Kidney (tissue), 13 donors: ENCODE measurements at regions not wholly inside any gene's neighbourhood (a gene's known extent, or its start where the extent isn't known, plus 50 kb on each side); places are given as distances from the start of the nearest gene placed in this dataset.

Experiments used
- DNase-seq, 5 donors: peaks; one replicate each; pipeline ENCODE4 v3.0.0-alpha.2; 2013 to 2020
- FAIRE-seq: peaks from 2 replicates; lab custom pipeline; 2012; peaks lifted over from hg19 to GRCh38; lab: Jason Lieb, UNC
- H3K27ac ChIP-seq, 2 donors: one replicate each; pipeline ENCODE4 v1.7.0; 2013; ENCODE audit warnings: low read depth in 2 of 2, low read length in 2 of 2, inconsistent platforms in 1 of 2
- H3K27me3 ChIP-seq: one replicate; pipeline ENCODE4 v1.7.1; 2013; ENCODE audit warnings: low read length, inconsistent platforms; ENCODE audit not compliant: control insufficient read depth, insufficient read depth
- H3K36me3 ChIP-seq, 3 donors: one replicate each; pipeline versions ENCODE4 v1.7.0 to v1.7.1; 2013; ENCODE audit warnings: low read length in 3 of 3, control low read depth in 1 of 3, inconsistent platforms in 1 of 3; ENCODE audit not compliant: insufficient read depth in 3 of 3, control insufficient read depth in 2 of 3
- H3K4me1 ChIP-seq, 3 donors: one replicate each; pipeline versions ENCODE4 v1.7.0 to v1.7.1; 2013; ENCODE audit warnings: low read length in 3 of 3, inconsistent platforms in 1 of 3, low read depth in 1 of 3; ENCODE audit not compliant: control insufficient read depth in 2 of 3, insufficient read depth in 2 of 3
- H3K4me3 ChIP-seq, 3 donors: one replicate each; pipeline versions ENCODE4 v1.7.0 to v1.8.1; 2013; ENCODE audit warnings: low read length in 3 of 3, control low read depth in 1 of 3, inconsistent platforms in 1 of 3
- H3K9ac ChIP-seq, 3 donors: one replicate each; pipeline versions ENCODE4 v1.7.0 to v1.7.1; 2013; ENCODE audit warnings: low read length in 3 of 3, control low read depth in 1 of 3, inconsistent platforms in 1 of 3
- H3K9me3 ChIP-seq, 3 donors: one replicate each; pipeline versions ENCODE4 v1.7.0 to v1.7.1; 2013; ENCODE audit warnings: low read length in 3 of 3, control low read depth in 1 of 3, inconsistent platforms in 1 of 3; ENCODE audit not compliant: control insufficient read depth in 2 of 3, insufficient read depth in 1 of 3
- intact Hi-C: fragments of 100-400 bp; cut with DNase I; formaldehyde crosslinking; loops from one replicate; pipeline ENCODE4 v1.11.1; 2022
- TF ChIP-seq, protein P1 (sequence below): IDR thresholded peaks from 3 replicates; pipeline ENCODE4 v1.5.1; 2012; ENCODE audit warnings: mild to moderate bottlenecking, moderate library complexity, borderline replicate concordance; ENCODE audit not compliant: insufficient read depth; ENCODE audit errors: extremely low read depth
- donor health status: control.
- donor health status: control.
- donor health status: control.
- donor health status: control.
- donor health status: control.
- donor health status: DM: yes; HTN: yes; CAD: no.
- donor health status: Normal renal cell carcinoma (clear cell type).

DNA sequence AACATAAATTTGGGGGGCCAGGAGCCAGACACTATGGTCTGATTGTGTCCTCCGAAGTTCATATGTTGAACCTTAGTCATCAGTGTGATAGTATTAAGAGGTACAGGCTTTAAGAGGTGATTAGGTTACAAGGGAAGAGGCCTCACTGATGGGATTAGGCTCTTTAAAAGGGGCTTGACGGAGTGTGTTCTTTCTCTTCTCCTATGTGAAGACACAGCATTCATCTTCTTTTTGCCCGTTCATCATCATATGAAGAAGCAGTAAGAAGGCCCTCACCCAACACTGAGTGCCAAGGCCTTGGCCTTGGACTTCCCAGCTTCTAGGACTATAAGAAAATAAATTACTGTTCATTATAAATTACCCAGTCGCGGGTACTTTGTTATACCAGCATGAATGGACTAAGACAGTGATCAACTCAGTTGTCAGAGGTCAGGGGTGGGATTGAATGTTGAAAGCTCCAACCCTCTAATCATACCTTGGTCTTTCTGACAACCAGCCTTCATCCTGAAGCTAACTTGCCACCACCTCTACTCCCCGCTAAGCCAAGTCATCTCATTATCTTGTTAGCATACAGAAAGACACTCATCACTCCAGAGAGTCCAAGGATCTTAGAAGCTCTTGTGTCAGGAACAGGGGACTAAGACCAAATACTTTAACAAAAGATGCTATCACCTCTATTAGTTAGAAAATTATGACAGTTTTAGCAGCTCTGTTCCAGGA, 543.4 kb upstream of the DIPK2B start:
- H3K27ac ChIP-seq: no peak overlapping the region
- H3K4me1 ChIP-seq: no peaks in the 10 kb centered on the region
- no peak overlapping the region for H3K4me3 ChIP-seq
- FAIRE-seq: no peak
- H3K27me3 ChIP-seq: no peaks in the 10 kb centered on the region
- TF ChIP-seq, protein P1, sequence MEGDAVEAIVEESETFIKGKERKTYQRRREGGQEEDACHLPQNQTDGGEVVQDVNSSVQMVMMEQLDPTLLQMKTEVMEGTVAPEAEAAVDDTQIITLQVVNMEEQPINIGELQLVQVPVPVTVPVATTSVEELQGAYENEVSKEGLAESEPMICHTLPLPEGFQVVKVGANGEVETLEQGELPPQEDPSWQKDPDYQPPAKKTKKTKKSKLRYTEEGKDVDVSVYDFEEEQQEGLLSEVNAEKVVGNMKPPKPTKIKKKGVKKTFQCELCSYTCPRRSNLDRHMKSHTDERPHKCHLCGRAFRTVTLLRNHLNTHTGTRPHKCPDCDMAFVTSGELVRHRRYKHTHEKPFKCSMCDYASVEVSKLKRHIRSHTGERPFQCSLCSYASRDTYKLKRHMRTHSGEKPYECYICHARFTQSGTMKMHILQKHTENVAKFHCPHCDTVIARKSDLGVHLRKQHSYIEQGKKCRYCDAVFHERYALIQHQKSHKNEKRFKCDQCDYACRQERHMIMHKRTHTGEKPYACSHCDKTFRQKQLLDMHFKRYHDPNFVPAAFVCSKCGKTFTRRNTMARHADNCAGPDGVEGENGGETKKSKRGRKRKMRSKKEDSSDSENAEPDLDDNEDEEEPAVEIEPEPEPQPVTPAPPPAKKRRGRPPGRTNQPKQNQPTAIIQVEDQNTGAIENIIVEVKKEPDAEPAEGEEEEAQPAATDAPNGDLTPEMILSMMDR: no peak
- peaks cover 2 to 6% (median 5%) of the 10 kb centered on the region in 3 donors for H3K36me3 ChIP-seq
- H3K9ac ChIP-seq: no peak overlapping the region
- intact Hi-C loops: no loop called here
- DNase-seq: no peak
- no peaks in the 10 kb centered on the region for H3K9me3 ChIP-seq

DNA sequence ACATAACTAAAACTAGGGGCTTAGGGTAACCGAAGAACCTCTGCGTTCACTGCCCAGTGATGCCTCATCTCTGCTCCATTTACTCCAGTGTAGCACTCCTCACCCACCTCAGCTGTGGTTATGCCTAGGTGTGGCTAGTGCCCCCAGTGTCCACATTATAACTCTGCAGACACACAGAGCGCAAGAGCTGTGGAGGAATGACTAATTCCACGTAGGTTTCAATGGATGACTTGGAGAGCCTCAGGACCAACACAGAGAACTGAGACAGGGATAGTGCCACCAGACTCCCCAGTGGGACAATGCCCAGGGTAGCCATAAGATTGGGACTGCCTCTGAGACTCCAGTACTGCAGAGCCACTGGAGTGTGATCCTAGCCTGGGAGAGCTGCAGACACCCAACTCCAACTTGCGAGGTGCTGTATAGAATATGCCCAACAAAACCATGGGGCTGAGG, 542.4 kb upstream of the DIPK2B start:
- intact Hi-C loops: no loop called here
- FAIRE-seq (no peak), DNase-seq (no peak)

DNA sequence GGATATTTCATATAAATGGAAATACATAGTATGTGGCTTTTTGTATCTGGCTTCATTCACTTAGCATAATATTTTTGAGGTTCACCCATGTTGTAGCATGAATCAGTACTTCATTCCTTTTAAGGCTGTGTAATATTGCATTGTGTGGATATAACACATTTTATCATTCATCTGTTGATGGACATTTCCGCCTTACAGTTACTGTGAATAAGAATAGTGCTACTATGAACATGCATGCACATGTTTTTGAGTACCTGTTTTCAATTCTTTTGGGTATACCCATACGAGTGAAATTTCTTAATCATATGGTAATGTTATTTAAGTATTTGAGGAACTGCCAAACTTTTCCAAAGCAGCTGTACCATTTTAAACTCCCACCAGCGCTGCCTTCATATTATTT, 539.6 kb upstream of the DIPK2B start:
- Histone ChIP-seq H3K27ac (no peak overlapping the region), H3K9ac (no peak overlapping the region), H3K4me3 (no peak overlapping the region), H3K36me3 (no peaks in the 10 kb centered on the region), H3K27me3 (no peaks in the 10 kb centered on the region), H3K4me1 (no peaks in the 10 kb centered on the region), H3K9me3 (no peaks in the 10 kb centered on the region)
- intact Hi-C loops: no loop called here
- TF ChIP-seq, protein P1: no peak
- FAIRE-seq: no peak
- DNase-seq: no peak

More for the DNA sequence above, 542.4 kb upstream of the DIPK2B start:
- TF ChIP-seq, protein P1: no peak
- Histone ChIP-seq H3K9ac (no peak overlapping the region), H3K36me3 (peaks cover 2 to 6% (median 5%) of the 10 kb centered on the region in 3 donors), H3K4me1 (no peaks in the 10 kb centered on the region), H3K4me3 (no peak overlapping the region), H3K27ac (no peak overlapping the region), H3K9me3 (no peaks in the 10 kb centered on the region), H3K27me3 (no peaks in the 10 kb centered on the region)
